Right atrium auricular region (tissue), 2 donors: ENCODE measurements at regions not wholly inside any gene's neighbourhood (a gene's known extent, or its start where the extent isn't known, plus 50 kb on each side); places are given as distances from the start of the nearest gene placed in this dataset.

Experiments used
- DNase-seq: peaks from one replicate; pipeline ENCODE4 v3.0.0-alpha.2; 2019; ENCODE audit warnings: low spot score
- H3K27ac ChIP-seq, 2 donors: fragments of 200-600 bp; sonication (generic); 1 replicate in 1 of 2; 2 replicates in 1 of 2; pipeline ENCODE4 v1.5.1; 2016 to 2019
- H3K27me3 ChIP-seq, 2 donors: fragments of 200-600 bp; sonication (generic); one replicate each; pipeline versions ENCODE4 v1.5.1 to v1.6.0; 2017 to 2019
- H3K36me3 ChIP-seq: fragments of 200-600 bp; sonication (generic); one replicate; pipeline ENCODE4 v1.5.1; 2016
- H3K4me1 ChIP-seq, 2 donors: fragments of 200-600 bp; sonication (generic); one replicate each; pipeline versions ENCODE4 v1.5.1 to v1.6.0; 2017 to 2019
- H3K4me3 ChIP-seq, 2 donors: fragments of 200-600 bp; sonication (generic); 1 replicate in 1 of 2; 2 replicates in 1 of 2; pipeline ENCODE4 v1.5.1; 2017 to 2019; ENCODE audit warnings: mild to moderate bottlenecking in 1 of 2, moderate library complexity in 1 of 2
- H3K9me3 ChIP-seq, 2 donors: fragments of 200-600 bp; sonication (generic); one replicate each; pipeline ENCODE4 v1.5.1; 2019
- TF ChIP-seq, protein P1 (sequence below), 2 donors: fragments of 200-600 bp; sonication (generic); IDR thresholded peaks; one replicate each; pipeline ENCODE4 v1.5.1; 2019; ENCODE audit warnings: antibody characterized with exemption in 2 of 2

GRCh38 chr9:11257992-11258391, 645.2 kb upstream of the PTPRD start:
- H3K4me1 ChIP-seq = no peaks in the 10 kb centered on the region
- H3K27me3 ChIP-seq = no peaks in the 10 kb centered on the region
- TF ChIP-seq, protein P1, sequence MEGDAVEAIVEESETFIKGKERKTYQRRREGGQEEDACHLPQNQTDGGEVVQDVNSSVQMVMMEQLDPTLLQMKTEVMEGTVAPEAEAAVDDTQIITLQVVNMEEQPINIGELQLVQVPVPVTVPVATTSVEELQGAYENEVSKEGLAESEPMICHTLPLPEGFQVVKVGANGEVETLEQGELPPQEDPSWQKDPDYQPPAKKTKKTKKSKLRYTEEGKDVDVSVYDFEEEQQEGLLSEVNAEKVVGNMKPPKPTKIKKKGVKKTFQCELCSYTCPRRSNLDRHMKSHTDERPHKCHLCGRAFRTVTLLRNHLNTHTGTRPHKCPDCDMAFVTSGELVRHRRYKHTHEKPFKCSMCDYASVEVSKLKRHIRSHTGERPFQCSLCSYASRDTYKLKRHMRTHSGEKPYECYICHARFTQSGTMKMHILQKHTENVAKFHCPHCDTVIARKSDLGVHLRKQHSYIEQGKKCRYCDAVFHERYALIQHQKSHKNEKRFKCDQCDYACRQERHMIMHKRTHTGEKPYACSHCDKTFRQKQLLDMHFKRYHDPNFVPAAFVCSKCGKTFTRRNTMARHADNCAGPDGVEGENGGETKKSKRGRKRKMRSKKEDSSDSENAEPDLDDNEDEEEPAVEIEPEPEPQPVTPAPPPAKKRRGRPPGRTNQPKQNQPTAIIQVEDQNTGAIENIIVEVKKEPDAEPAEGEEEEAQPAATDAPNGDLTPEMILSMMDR (IDR thresholded peaks at IDR 0.05) = no peak
- H3K36me3 ChIP-seq = no peaks in the 10 kb centered on the region
- H3K27ac ChIP-seq = no peak overlapping the region
- no peak overlapping the region for H3K4me3 ChIP-seq
- DNase-seq = no peak
- H3K9me3 ChIP-seq = no peaks in the 10 kb centered on the region

- H3K27me3 ChIP-seq = no peaks in the 10 kb centered on the region
- no peaks in the 10 kb centered on the region for H3K36me3 ChIP-seq
- DNase-seq = no peak
- H3K4me3 ChIP-seq = no peak overlapping the region
- H3K27ac ChIP-seq = no peak overlapping the region
- TF ChIP-seq, protein P1 (IDR thresholded peaks at IDR 0.05) = no peak
- no peaks in the 10 kb centered on the region for H3K4me1 ChIP-seq
- H3K9me3 ChIP-seq = peaks cover 4 to 29% of the 10 kb centered on the region in 2 donors
Observed at GRCh38 chr9:11269036-11269435, 656.2 kb upstream of the PTPRD start.

DNA sequence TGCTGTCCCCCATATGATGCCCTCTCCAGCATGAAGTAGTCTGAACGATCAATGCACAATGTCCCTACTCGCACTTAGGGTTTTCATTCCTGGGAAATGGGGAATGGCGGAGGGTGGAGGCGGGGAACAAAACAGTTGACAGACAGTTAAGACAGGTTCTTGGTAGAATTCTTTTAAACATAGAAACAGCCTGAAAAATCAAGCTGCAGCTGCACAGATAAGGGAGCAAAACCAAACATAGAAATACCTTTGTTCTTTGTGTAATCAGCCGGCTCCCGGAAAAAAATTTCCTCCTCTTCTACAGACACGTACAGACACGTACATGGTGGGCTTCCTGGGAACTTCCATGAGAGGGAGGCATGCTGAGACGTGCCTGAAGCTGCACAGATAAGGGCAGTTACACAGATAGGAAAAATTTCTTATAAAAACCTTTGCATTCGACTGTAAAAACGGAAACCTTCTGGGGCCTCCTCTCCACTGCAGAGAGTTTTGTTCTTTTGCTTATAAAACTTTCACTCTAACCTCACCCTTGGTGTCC, 662.4 kb upstream of the PTPRD start:
- Histone ChIP-seq H3K27ac (no peak overlapping the region), H3K9me3 (no peaks in the 10 kb centered on the region), H3K27me3 (no peaks in the 10 kb centered on the region), H3K4me1 (no peaks in the 10 kb centered on the region), H3K36me3 (no peaks in the 10 kb centered on the region), H3K4me3 (no peak overlapping the region)
- TF ChIP-seq, protein P1 (IDR thresholded peaks at IDR 0.05) = no peak
- no peak for DNase-seq

GRCh38 chr9:11312966-11313365, 700.2 kb upstream of the PTPRD start:
- DNase-seq = no peak
- H3K4me3 ChIP-seq = no peak overlapping the region
- no peaks in the 10 kb centered on the region for H3K36me3 ChIP-seq
- H3K4me1 ChIP-seq = no peaks in the 10 kb centered on the region
- H3K27me3 ChIP-seq = no peaks in the 10 kb centered on the region
- no peak overlapping the region for H3K27ac ChIP-seq
- TF ChIP-seq, protein P1 (IDR thresholded peaks at IDR 0.05) = no peak
- no peaks in the 10 kb centered on the region for H3K9me3 ChIP-seq

DNA sequence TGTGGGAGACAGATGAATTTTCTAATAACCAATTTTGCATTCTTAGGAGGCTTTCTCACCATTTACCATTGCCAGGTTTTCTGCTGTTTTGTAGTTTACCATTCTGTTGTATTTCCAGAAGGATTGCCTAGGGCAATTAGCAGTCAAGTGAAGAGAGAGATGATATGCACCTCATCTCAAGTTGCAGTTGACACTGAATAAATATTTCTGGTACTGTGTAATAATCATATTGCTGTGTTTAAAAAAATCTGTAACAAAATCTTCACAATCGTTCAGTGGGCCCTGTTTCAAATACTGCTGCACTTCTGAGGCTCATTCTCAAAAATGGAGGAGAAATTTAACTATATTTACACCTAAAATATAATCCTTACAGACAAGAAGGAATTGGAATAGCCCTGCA, 706.1 kb upstream of the PTPRD start:
- H3K27me3 ChIP-seq = no peaks in the 10 kb centered on the region
- H3K27ac ChIP-seq = no peak overlapping the region
- H3K36me3 ChIP-seq = no peaks in the 10 kb centered on the region
- H3K9me3 ChIP-seq = no peaks in the 10 kb centered on the region
- DNase-seq = no peak
- TF ChIP-seq, protein P1 (IDR thresholded peaks at IDR 0.05) = no peak
- no peaks in the 10 kb centered on the region for H3K4me1 ChIP-seq
- no peak overlapping the region for H3K4me3 ChIP-seq

DNA sequence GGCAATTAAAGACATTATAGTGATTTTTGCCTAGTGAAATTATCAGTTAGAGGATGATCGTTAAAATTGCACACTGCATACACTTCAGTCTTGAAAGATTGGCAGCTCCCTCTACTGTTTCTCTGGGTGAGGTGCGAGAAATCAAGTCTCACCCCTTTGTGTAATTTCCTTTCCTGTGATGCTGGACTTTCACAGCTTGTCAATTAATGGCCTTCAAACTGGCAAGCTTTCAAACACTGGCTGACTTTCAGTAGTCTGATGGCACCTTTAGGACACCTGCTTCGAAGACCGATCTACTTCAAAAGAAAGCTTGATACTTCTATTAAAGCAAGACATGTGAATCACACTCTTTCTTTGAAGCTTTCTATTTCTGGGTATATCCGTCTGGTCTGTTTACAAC, 706.7 kb upstream of the PTPRD start:
- Histone ChIP-seq H3K27ac (no peak overlapping the region), H3K4me3 (no peak overlapping the region), H3K27me3 (no peaks in the 10 kb centered on the region), H3K36me3 (no peaks in the 10 kb centered on the region), H3K4me1 (no peaks in the 10 kb centered on the region), H3K9me3 (no peaks in the 10 kb centered on the region)
- TF ChIP-seq, protein P1 (IDR thresholded peaks at IDR 0.05) = peak in 1 of 2 donors; percentile 55
- DNase-seq = no peak
